ENCODE measurements at regions not wholly inside any gene's neighbourhood (a gene's known extent, or its start where the extent isn't known, plus 50 kb on each side); places are given as distances from the start of the nearest gene placed in this dataset.

GRCh38 chr12:125773033-125773640 is 707.9 kb downstream of the AACS start:
- peak; percentile 46 to 52 (median 50); a peak in 5 of 6 replicates for TF ChIP-seq CTCF (IDR thresholded peaks at IDR 0.05 in 2 of 3, conservative IDR thresholded peaks at IDR 0.05 in 1 of 3; ENCODE audit: control insufficient read depth in 2 of 3, extremely low read depth in 1 of 3, insufficient read depth in 1 of 3, low read depth in 3 of 3, low read length in 3 of 3)
- no peak for TF ChIP-seq ZNF217 (IDR thresholded peaks at IDR 0.05)
- no peak for TF ChIP-seq SP1 (IDR thresholded peaks at IDR 0.05; ENCODE audit: low read depth, low read length)
- no peak for TF ChIP-seq TAF1 (IDR thresholded peaks at IDR 0.05; ENCODE audit: borderline replicate concordance, low read depth, low read length)
- no peak for TF ChIP-seq EGR1 (IDR thresholded peaks at IDR 0.05; ENCODE audit: borderline replicate concordance in 1 of 2, low read depth in 2 of 2, low read length in 2 of 2)
